Trophoblast cell (in vitro differentiated cells and primary cell): ENCODE measurements at regions not wholly inside any gene's neighbourhood (a gene's known extent, or its start where the extent isn't known, plus 50 kb on each side); places are given as distances from the start of the nearest gene placed in this dataset.
A peak's percentile ranks its signal among the peaks of the same experiment; 100 is the strongest.

Experiments
- DNase-seq, 2 donors: peaks; one replicate each; pipeline ENCODE4 v3.0.0-alpha.2; 2016
- H2AFZ ChIP-seq: 2 replicates; pipeline ENCODE4 v1.6.1; 2013; ENCODE audit warnings: low read length, moderate library complexity, mild to moderate bottlenecking; ENCODE audit not compliant: insufficient read depth, poor library complexity
- H2AK5ac ChIP-seq: 2 replicates; pipeline ENCODE4 v1.6.1; 2013; ENCODE audit warnings: mild to moderate bottlenecking, low read length
- H2BK120ac ChIP-seq: 2 replicates; pipeline ENCODE4 v1.6.1; 2013; ENCODE audit warnings: low read length, mild to moderate bottlenecking, moderate library complexity; ENCODE audit not compliant: insufficient read depth, poor library complexity
- H2BK12ac ChIP-seq: 2 replicates; pipeline ENCODE4 v1.6.1; 2013; ENCODE audit warnings: mild to moderate bottlenecking, low read length, moderate library complexity
- H2BK5ac ChIP-seq: 2 replicates; pipeline ENCODE4 v1.6.1; 2013; ENCODE audit warnings: low read length, low read depth, moderate library complexity, mild to moderate bottlenecking; ENCODE audit not compliant: poor library complexity
- H3K14ac ChIP-seq: 2 replicates; pipeline ENCODE4 v1.6.1; 2013; ENCODE audit warnings: mild to moderate bottlenecking, low read length
- H3K18ac ChIP-seq: 2 replicates; pipeline ENCODE4 v1.6.1; 2013; ENCODE audit warnings: mild to moderate bottlenecking, low read length
- H3K23ac ChIP-seq: 2 replicates; pipeline ENCODE4 v1.6.1; 2013; ENCODE audit warnings: low read length
- H3K27ac ChIP-seq: 2 replicates; pipeline ENCODE4 v1.5.1; 2013; ENCODE audit warnings: low read depth, mild to moderate bottlenecking, inconsistent platforms, low read length, moderate library complexity
- H3K27me3 ChIP-seq: 2 replicates; pipeline ENCODE4 v1.6.1; 2013; ENCODE audit warnings: inconsistent platforms, mild to moderate bottlenecking, low read length, moderate library complexity; ENCODE audit not compliant: insufficient read depth
- H3K36me3 ChIP-seq, 2 experiments: 1 replicate in 1 of 2; 2 replicates in 1 of 2; pipeline ENCODE4 v1.6.1; 2013; ENCODE audit warnings: low read length in 2 of 2, mild to moderate bottlenecking in 2 of 2, moderate library complexity in 1 of 2; ENCODE audit not compliant: insufficient read depth in 2 of 2, control insufficient read depth in 1 of 2
- H3K4ac ChIP-seq: 2 replicates; pipeline ENCODE4 v1.6.1; 2013; ENCODE audit warnings: low read depth, mild to moderate bottlenecking, low read length, moderate library complexity
- H3K4me1 ChIP-seq, 2 experiments: 1 replicate in 1 of 2; 2 replicates in 1 of 2; pipeline ENCODE4 v1.6.1; 2013; ENCODE audit warnings: low read length in 2 of 2, mild to moderate bottlenecking in 2 of 2, moderate library complexity in 1 of 2; ENCODE audit not compliant: insufficient read depth in 2 of 2, control insufficient read depth in 1 of 2
- H3K4me2 ChIP-seq: 2 replicates; pipeline ENCODE4 v1.6.1; 2013; ENCODE audit warnings: inconsistent platforms, mild to moderate bottlenecking, low read length, moderate library complexity
- H3K4me3 ChIP-seq: 2 replicates; pipeline ENCODE4 v1.5.1; 2013; ENCODE audit warnings: mild to moderate bottlenecking, low read depth, low read length, inconsistent platforms
- H3K79me1 ChIP-seq: one replicate; pipeline ENCODE4 v1.6.1; 2013; ENCODE audit warnings: low read length
- H3K79me2 ChIP-seq: 2 replicates; pipeline ENCODE4 v1.6.1; 2013; ENCODE audit warnings: low read length, mild to moderate bottlenecking; ENCODE audit not compliant: control insufficient read depth, insufficient read depth, poor library complexity
- H3K9ac ChIP-seq: 2 replicates; pipeline ENCODE4 v1.6.1; 2013; ENCODE audit warnings: mild to moderate bottlenecking, low read length
- H3K9me3 ChIP-seq: 2 replicates; pipeline ENCODE4 v1.6.1; 2013; ENCODE audit warnings: low read depth, mild to moderate bottlenecking, control low read depth, inconsistent platforms, low read length; ENCODE audit not compliant: insufficient read depth
- H4K12ac ChIP-seq: 2 replicates; pipeline ENCODE4 v1.6.1; 2013; ENCODE audit warnings: low read depth, mild to moderate bottlenecking, low read length, moderate library complexity
- H4K8ac ChIP-seq: 2 replicates; pipeline ENCODE4 v1.6.1; 2013; ENCODE audit warnings: low read depth, mild to moderate bottlenecking, low read length, moderate library complexity
- H4K91ac ChIP-seq: one replicate; pipeline ENCODE4 v1.6.1; 2013; ENCODE audit warnings: low read depth, mild to moderate bottlenecking, low read length, moderate library complexity
- WGBS: extraction: QIAGEN DNeasy Blood & Tissue Kit; methylation state at CpG from one replicate; pipeline ENCODE4 v1.1.7; 2013; ENCODE audit warnings: missing lambda C conversion rate; ENCODE audit not compliant: insufficient read length, insufficient coverage; ENCODE audit errors: extremely low coverage; 5-methylcytosine and 5-hydroxymethylcytosine counted together

DNA sequence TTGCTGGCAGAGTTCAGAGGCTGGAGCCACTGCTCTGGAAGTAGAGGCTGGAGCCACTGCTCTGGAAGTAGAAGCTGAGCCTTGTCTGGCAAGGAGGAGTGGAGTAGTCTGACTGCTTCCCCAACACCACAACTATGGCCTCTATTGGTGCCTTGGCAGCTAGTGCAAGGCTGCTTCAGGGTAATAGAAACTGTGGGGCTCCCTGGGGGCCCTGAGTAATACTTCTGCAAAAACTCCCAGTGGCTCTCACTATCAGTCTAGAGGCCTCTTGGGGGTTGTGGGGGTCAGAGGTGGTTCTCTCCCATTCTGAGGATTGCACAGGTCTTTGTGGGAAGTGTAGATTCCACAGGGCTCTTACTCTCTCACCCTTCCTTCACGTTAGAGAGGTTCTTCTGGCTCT lies 629.0 kb upstream of the PTPRD start:
- no CpG with 5 or more reads among the region's 1 CpG for WGBS

GRCh38 chr9:11257992-11258391 lies 645.2 kb upstream of the PTPRD start:
- Histone ChIP-seq H3K79me1 (peaks cover 6% of the 10 kb centered on the region), H2BK5ac (no peak overlapping the region), H3K27ac (no peak overlapping the region), H3K4ac (no peak overlapping the region), H3K4me1 (peaks cover 0 to 2% of the 10 kb centered on the region in 2 experiments), H3K4me3 (no peak overlapping the region), H4K8ac (no peak overlapping the region), H3K9ac (no peak overlapping the region), H3K36me3 (no peaks in the 10 kb centered on the region), H3K4me2 (no peak overlapping the region), H4K91ac (no peak overlapping the region), H3K79me2 (peaks cover 2% of the 10 kb centered on the region), H3K23ac (no peak overlapping the region), H3K18ac (no peak overlapping the region), H3K27me3 (no peaks in the 10 kb centered on the region), H3K9me3 (no peaks in the 10 kb centered on the region), H2BK120ac (no peak overlapping the region), H3K14ac (no peak overlapping the region), H2AK5ac (no peak overlapping the region), H2AFZ (no peak overlapping the region), H4K12ac (no peak overlapping the region), H2BK12ac (no peak overlapping the region)
- no CpG with 5 or more reads among the region's 1 CpG for WGBS
- peak in 1 of 2 donors; percentile 50 for DNase-seq

More for the DNA sequence above, 629.0 kb upstream of the PTPRD start:
- H3K18ac ChIP-seq: no peak overlapping the region
- H3K4me1 ChIP-seq: no peaks in the 10 kb centered on the region
- no peak overlapping the region for H4K12ac ChIP-seq
- no peak overlapping the region for H2BK12ac ChIP-seq
- H2AFZ ChIP-seq: no peak overlapping the region
- H3K4me3 ChIP-seq: no peak overlapping the region
- H3K79me2 ChIP-seq: no peaks in the 10 kb centered on the region
- H4K91ac ChIP-seq: no peak overlapping the region
- H3K79me1 ChIP-seq: no peaks in the 10 kb centered on the region
- no peak for DNase-seq
- H3K9ac ChIP-seq: no peak overlapping the region
- no peak overlapping the region for H3K23ac ChIP-seq
- H3K36me3 ChIP-seq: no peaks in the 10 kb centered on the region
- H3K27me3 ChIP-seq: no peaks in the 10 kb centered on the region
- no peak overlapping the region for H2AK5ac ChIP-seq
- no peak overlapping the region for H3K27ac ChIP-seq
- no peak overlapping the region for H2BK5ac ChIP-seq
- H4K8ac ChIP-seq: no peak overlapping the region
- no peak overlapping the region for H3K14ac ChIP-seq
- no peak overlapping the region for H3K4ac ChIP-seq
- no peak overlapping the region for H3K4me2 ChIP-seq
- peaks cover 1% of the 10 kb centered on the region for H3K9me3 ChIP-seq
- no peak overlapping the region for H2BK120ac ChIP-seq

GRCh38 chr9:11269036-11269435 lies 656.2 kb upstream of the PTPRD start:
- Histone ChIP-seq H3K79me2 (no peaks in the 10 kb centered on the region), H2AK5ac (no peak overlapping the region), H3K23ac (no peak overlapping the region), H3K14ac (no peak overlapping the region), H4K8ac (no peak overlapping the region), H2BK120ac (no peak overlapping the region), H4K91ac (no peak overlapping the region), H3K4me2 (no peak overlapping the region), H2BK12ac (no peak overlapping the region), H3K4me1 (no peaks in the 10 kb centered on the region), H2BK5ac (no peak overlapping the region), H3K36me3 (no peaks in the 10 kb centered on the region), H3K4ac (no peak overlapping the region), H3K27ac (no peak overlapping the region), H3K18ac (no peak overlapping the region), H3K4me3 (no peak overlapping the region), H2AFZ (no peak overlapping the region), H3K79me1 (no peaks in the 10 kb centered on the region), H4K12ac (no peak overlapping the region), H3K9ac (no peak overlapping the region), H3K27me3 (no peaks in the 10 kb centered on the region), H3K9me3 (peaks cover 1% of the 10 kb centered on the region)
- WGBS: no CpG with 5 or more reads among the region's 3 CpGs
- no peak for DNase-seq

- Histone ChIP-seq H2BK5ac (peak overlapping the region; percentile 59), H4K8ac (no peak overlapping the region), H3K23ac (no peak overlapping the region), H2AFZ (no peak overlapping the region), H3K79me2 (no peaks in the 10 kb centered on the region), H3K14ac (no peak overlapping the region), H3K36me3 (no peaks in the 10 kb centered on the region), H3K27ac (no peak overlapping the region), H2BK120ac (no peak overlapping the region), H3K9ac (no peak overlapping the region), H3K4me3 (no peak overlapping the region), H4K12ac (no peak overlapping the region), H2BK12ac (peak overlapping the region; percentile 17), H4K91ac (peak overlapping the region; percentile 28), H3K27me3 (no peaks in the 10 kb centered on the region), H3K9me3 (no peaks in the 10 kb centered on the region), H3K4me2 (no peak overlapping the region), H3K4me1 (no peaks in the 10 kb centered on the region), H3K4ac (no peak overlapping the region), H3K18ac (no peak overlapping the region), H2AK5ac (no peak overlapping the region), H3K79me1 (peaks cover 3% of the 10 kb centered on the region)
- no peak for DNase-seq
- no CpG with 5 or more reads among the region's 11 CpGs for WGBS
Measured at GRCh38 chr9:11275158-11275695, 662.4 kb upstream of the PTPRD start.
